ENCODE measurements at regions not wholly inside any gene's neighbourhood (a gene's known extent, or its start where the extent isn't known, plus 50 kb on each side); places are given as distances from the start of the nearest gene placed in this dataset.

- DNase-seq: no peak
Measured at GRCh38 chr15:59953392-59953883, 50.7 kb upstream of the FOXB1 start.

- no peak for DNase-seq
Measured at GRCh38 chr15:59952960-59953359, 51.2 kb upstream of the FOXB1 start.

GRCh38 chr15:59950603-59951388 lies 53.3 kb upstream of the FOXB1 start:
- DNase-seq: no peak

- DNase-seq: no peak
Measured at GRCh38 chr15:59948924-59949613, 55.0 kb upstream of the FOXB1 start.

- DNase-seq: no peak
Measured at GRCh38 chr15:59946084-59946483, 58.0 kb upstream of the FOXB1 start.

- DNase-seq: no peak
Measured at GRCh38 chr15:59945036-59945435, 59.1 kb upstream of the FOXB1 start.

- no peak for DNase-seq
Measured at GRCh38 chr15:59941612-59942011, 62.5 kb upstream of the FOXB1 start.

- no peak for DNase-seq
Measured at GRCh38 chr15:59940928-59941327, 63.2 kb upstream of the FOXB1 start.

- no peak for DNase-seq
Measured at GRCh38 chr15:59940456-59940855, 63.7 kb upstream of the FOXB1 start.

- DNase-seq: no peak
Measured at GRCh38 chr15:59936741-59937140, 67.4 kb upstream of the FOXB1 start.

- DNase-seq: no peak
Measured at GRCh38 chr15:59933607-59934006, 70.5 kb upstream of the FOXB1 start.

- no peak for DNase-seq
Measured at GRCh38 chr15:59931646-59932261, 72.4 kb upstream of the FOXB1 start.

- DNase-seq: no peak
Measured at GRCh38 chr15:59924812-59925522, 79.1 kb upstream of the FOXB1 start.

GRCh38 chr15:59924096-59924495 lies 80.0 kb upstream of the FOXB1 start:
- DNase-seq: no peak

GRCh38 chr15:59923508-59923907 lies 80.6 kb upstream of the FOXB1 start:
- no peak for DNase-seq

- DNase-seq: peak in 1 of 4 experiments; percentile 24
Measured at GRCh38 chr15:59918994-59919951, 84.8 kb upstream of the FOXB1 start.

- DNase-seq: peak; percentile 29 to 54 (median 36)
Measured at GRCh38 chr15:59917504-59918157, 86.5 kb upstream of the FOXB1 start.

- DNase-seq: no peak
Measured at GRCh38 chr15:59906046-59906445, 98.1 kb upstream of the FOXB1 start.

- no peak for DNase-seq
Measured at GRCh38 chr15:59905176-59905575, 98.9 kb upstream of the FOXB1 start.

GRCh38 chr15:59904450-59905135 lies 99.5 kb upstream of the FOXB1 start:
- DNase-seq: no peak

GRCh38 chr15:59896663-59897074 lies 107.4 kb upstream of the FOXB1 start:
- DNase-seq: no peak
